ENCODE measurements at regions not wholly inside any gene's neighbourhood (a gene's known extent, or its start where the extent isn't known, plus 50 kb on each side); places are given as distances from the start of the nearest gene placed in this dataset.

DNA sequence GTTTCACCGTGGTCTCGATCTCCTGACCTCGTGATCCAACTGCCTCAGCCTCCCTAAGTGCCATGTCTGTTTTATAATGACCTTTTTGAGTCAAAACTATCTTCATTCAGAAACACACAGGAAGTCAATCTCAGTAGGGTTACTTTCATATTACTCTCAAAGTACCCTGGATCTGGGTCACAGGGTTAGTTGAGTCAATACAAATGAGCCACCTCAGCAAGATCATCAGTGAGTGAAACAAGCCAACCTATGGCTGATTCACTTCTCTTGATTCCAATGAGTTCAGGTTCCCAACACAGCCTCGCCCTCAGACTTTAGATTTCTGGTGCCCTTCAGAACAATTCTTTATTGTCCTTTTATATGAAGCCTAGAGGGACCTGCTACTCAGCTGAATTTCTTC, 76.9 kb downstream of the ZC3H11B start:
- TF ChIP-seq, protein P1, sequence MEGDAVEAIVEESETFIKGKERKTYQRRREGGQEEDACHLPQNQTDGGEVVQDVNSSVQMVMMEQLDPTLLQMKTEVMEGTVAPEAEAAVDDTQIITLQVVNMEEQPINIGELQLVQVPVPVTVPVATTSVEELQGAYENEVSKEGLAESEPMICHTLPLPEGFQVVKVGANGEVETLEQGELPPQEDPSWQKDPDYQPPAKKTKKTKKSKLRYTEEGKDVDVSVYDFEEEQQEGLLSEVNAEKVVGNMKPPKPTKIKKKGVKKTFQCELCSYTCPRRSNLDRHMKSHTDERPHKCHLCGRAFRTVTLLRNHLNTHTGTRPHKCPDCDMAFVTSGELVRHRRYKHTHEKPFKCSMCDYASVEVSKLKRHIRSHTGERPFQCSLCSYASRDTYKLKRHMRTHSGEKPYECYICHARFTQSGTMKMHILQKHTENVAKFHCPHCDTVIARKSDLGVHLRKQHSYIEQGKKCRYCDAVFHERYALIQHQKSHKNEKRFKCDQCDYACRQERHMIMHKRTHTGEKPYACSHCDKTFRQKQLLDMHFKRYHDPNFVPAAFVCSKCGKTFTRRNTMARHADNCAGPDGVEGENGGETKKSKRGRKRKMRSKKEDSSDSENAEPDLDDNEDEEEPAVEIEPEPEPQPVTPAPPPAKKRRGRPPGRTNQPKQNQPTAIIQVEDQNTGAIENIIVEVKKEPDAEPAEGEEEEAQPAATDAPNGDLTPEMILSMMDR (IDR thresholded peaks at IDR 0.05), result no peak
- no peak for TF ChIP-seq POLR2A (IDR thresholded peaks at IDR 0.05)

Measured in heart left ventricle (tissue), 13 donors.